Chondrocyte (in vitro differentiated cells): ENCODE measurements at regions not wholly inside any gene's neighbourhood (a gene's known extent, or its start where the extent isn't known, plus 50 kb on each side); places are given as distances from the start of the nearest gene placed in this dataset.
A peak's percentile ranks its signal among the peaks of the same experiment; 100 is the strongest.

ENCODE experiments used
- DNase-seq: peaks from one replicate; pipeline ENCODE4 v3.0.0; 2021; ENCODE audit warnings: mixed read lengths, low spot score
- H3K27ac Mint-ChIP-seq: one replicate; pipeline ENCODE4 v1.8.0; 2021; ENCODE audit warnings: mild to moderate bottlenecking, moderate library complexity, mixed read lengths; ENCODE audit not compliant: unreplicated experiment
- H3K27me3 Mint-ChIP-seq: 2 replicates; pipeline ENCODE4 v1.8.0; 2021; ENCODE audit warnings: low read depth, mixed read lengths
- H3K36me3 Mint-ChIP-seq: 2 replicates; pipeline ENCODE4 v1.8.0; 2021; ENCODE audit warnings: low read depth, mixed read lengths
- H3K4me1 Mint-ChIP-seq: 2 replicates; pipeline ENCODE4 v1.8.0; 2021; ENCODE audit warnings: low read depth, mild to moderate bottlenecking, mixed read lengths
- H3K4me3 Mint-ChIP-seq: one replicate; pipeline ENCODE4 v1.8.0; 2021; ENCODE audit warnings: mild to moderate bottlenecking, moderate library complexity, mixed read lengths; ENCODE audit not compliant: unreplicated experiment
- H3K9me3 Mint-ChIP-seq: 2 replicates; pipeline ENCODE4 v1.8.0; 2021; ENCODE audit warnings: low read depth, mixed read lengths
- CTCF ChIP-seq: fragments of 200-600 bp; sonication (generic); IDR thresholded peaks from 2 replicates; pipeline ENCODE4 v1.5.0; 2021; ENCODE audit warnings: antibody characterized with exemption, mild to moderate bottlenecking, moderate library complexity

DNA sequence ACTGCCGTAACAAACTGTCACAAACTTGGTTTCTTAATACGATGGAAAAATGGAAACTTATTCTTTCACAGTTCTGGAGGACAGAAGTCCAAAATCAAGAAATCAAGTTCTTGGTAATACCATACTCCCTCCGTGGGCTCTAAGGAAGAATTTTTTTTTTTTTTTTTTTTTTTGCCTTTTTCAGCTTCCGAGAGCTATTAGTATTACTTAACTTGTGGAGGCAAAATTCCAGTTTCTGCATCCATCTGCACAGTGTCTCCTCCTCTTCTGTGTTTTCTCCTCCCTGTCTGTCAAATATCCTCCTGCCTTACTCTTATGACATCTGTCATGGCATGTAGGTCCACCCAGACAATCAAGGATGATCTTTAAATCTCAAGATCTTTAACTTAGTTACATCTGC is 426.6 kb downstream of the SPRY1 start:
- TF ChIP-seq CTCF = no peak
- Mint-ChIP-seq H3K36me3 (no peaks in the 10 kb centered on the region), H3K4me3 (no peak overlapping the region), H3K4me1 (peaks cover 47% of the 10 kb centered on the region), H3K27me3 (no peaks in the 10 kb centered on the region), H3K9me3 (peaks cover 4% of the 10 kb centered on the region), H3K27ac (no peak overlapping the region)
- DNase-seq = no peak

DNA sequence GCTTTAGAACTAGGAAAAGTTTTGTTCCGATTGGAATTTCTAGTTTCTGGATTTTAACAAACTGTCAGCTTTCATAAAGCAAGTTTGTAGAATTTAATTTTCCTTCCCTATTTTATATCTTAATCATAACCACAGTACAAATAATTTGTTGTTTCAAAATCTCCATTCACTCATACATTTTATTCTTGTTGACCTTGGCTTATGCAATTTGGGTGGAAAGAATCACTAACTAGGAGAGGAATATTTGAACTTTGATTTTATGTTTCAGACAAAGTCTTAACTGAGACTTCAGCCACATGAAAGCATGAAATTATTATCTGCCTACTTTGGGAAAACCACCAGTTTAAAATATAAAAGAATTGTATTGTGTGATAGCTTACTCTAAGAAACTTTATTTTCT is 427.9 kb downstream of the SPRY1 start:
- no peak for TF ChIP-seq CTCF
- Mint-ChIP-seq H3K36me3 (peaks cover 2% of the 10 kb centered on the region), H3K27ac (peak overlapping the region; percentile 39), H3K4me1 (peaks cover 47% of the 10 kb centered on the region), H3K9me3 (peaks cover 2% of the 10 kb centered on the region), H3K4me3 (no peak overlapping the region), H3K27me3 (no peaks in the 10 kb centered on the region)
- no peak for DNase-seq

GRCh38 chr4:123825596-123826291 is 429.1 kb downstream of the SPRY1 start:
- Mint-ChIP-seq H3K27me3 (no peaks in the 10 kb centered on the region), H3K36me3 (peaks cover 2% of the 10 kb centered on the region), H3K9me3 (no peaks in the 10 kb centered on the region), H3K4me3 (no peak overlapping the region), H3K27ac (peak overlapping the region; percentile 57), H3K4me1 (peaks cover 48% of the 10 kb centered on the region)
- DNase-seq = no peak
- no peak for TF ChIP-seq CTCF

- no peak for DNase-seq
- TF ChIP-seq CTCF = no peak
- peaks cover 55% of the 10 kb centered on the region for H3K4me1 Mint-ChIP-seq
- peaks cover 2% of the 10 kb centered on the region for H3K36me3 Mint-ChIP-seq
- H3K4me3 Mint-ChIP-seq = no peak overlapping the region
- no peak overlapping the region for H3K27ac Mint-ChIP-seq
- no peaks in the 10 kb centered on the region for H3K27me3 Mint-ChIP-seq
- no peaks in the 10 kb centered on the region for H3K9me3 Mint-ChIP-seq
Measured at GRCh38 chr4:123826896-123827295, 430.3 kb downstream of the SPRY1 start.

- Mint-ChIP-seq H3K4me3 (no peak overlapping the region), H3K4me1 (peaks cover 56% of the 10 kb centered on the region), H3K9me3 (no peaks in the 10 kb centered on the region), H3K36me3 (peaks cover 2% of the 10 kb centered on the region), H3K27me3 (no peaks in the 10 kb centered on the region), H3K27ac (no peak overlapping the region)
- TF ChIP-seq CTCF = no peak
- DNase-seq = no peak
Measured at GRCh38 chr4:123827511-123827910, 430.9 kb downstream of the SPRY1 start.
